ENCODE measurements at regions not wholly inside any gene's neighbourhood (a gene's known extent, or its start where the extent isn't known, plus 50 kb on each side); places are given as distances from the start of the nearest gene placed in this dataset.
A peak's percentile ranks its signal among the peaks of the same experiment; 100 is the strongest.
"Not testable (repeated sequence)": the region's sequence is repeated elsewhere in the genome, so short reads cannot be mapped to it uniquely, and the experiment has no call there.

GRCh38 chr15:96470681-96471310 lies 140.3 kb downstream of the NR2F2 start:
- H3K27me3 ChIP-seq (ENCODE audit: insufficient read depth, poor library complexity, severe bottlenecking), result peaks cover 83% of the 10 kb centered on the region

GRCh38 chr15:96472681-96473080 lies 142.2 kb downstream of the NR2F2 start:
- Histone ChIP-seq H3K4me3 (ENCODE audit: severe bottlenecking) (no peak overlapping the region), H3K36me3 (ENCODE audit: low read depth) (no peaks in the 10 kb centered on the region), H3K27me3 (ENCODE audit: insufficient read depth, poor library complexity, severe bottlenecking) (peaks cover 64% of the 10 kb centered on the region), H3K4me1 (ENCODE audit: insufficient read depth, poor library complexity, severe bottlenecking) (no peaks in the 10 kb centered on the region), H3K9me3 (ENCODE audit: severe bottlenecking) (no peaks in the 10 kb centered on the region), H3K27ac (ENCODE audit: poor library complexity, severe bottlenecking) (no peak overlapping the region)
- ATAC-seq (ENCODE audit: low read depth) (no peak), DNase-seq (ENCODE audit: low spot score) (no peak)
- TF ChIP-seq CTCF (IDR thresholded peaks at IDR 0.05; ENCODE audit: poor library complexity, severe bottlenecking), result no peak

More at GRCh38 chr15:96470681-96471310, 140.3 kb downstream of the NR2F2 start:
- H3K4me3 ChIP-seq (ENCODE audit: severe bottlenecking), result no peak overlapping the region
- no peak overlapping the region for H3K27ac ChIP-seq (ENCODE audit: poor library complexity, severe bottlenecking)
- no peak for TF ChIP-seq CTCF (IDR thresholded peaks at IDR 0.05; ENCODE audit: poor library complexity, severe bottlenecking)
- H3K36me3 ChIP-seq (ENCODE audit: low read depth), result no peaks in the 10 kb centered on the region
- ATAC-seq (ENCODE audit: low read depth) (no peak), DNase-seq (ENCODE audit: low spot score) (no peak)
- no peaks in the 10 kb centered on the region for H3K4me1 ChIP-seq (ENCODE audit: insufficient read depth, poor library complexity, severe bottlenecking)
- no peaks in the 10 kb centered on the region for H3K9me3 ChIP-seq (ENCODE audit: severe bottlenecking)

- TF ChIP-seq CTCF (IDR thresholded peaks at IDR 0.05; ENCODE audit: poor library complexity, severe bottlenecking), result no peak
- Histone ChIP-seq H3K4me3 (ENCODE audit: severe bottlenecking) (no peak overlapping the region), H3K36me3 (ENCODE audit: low read depth) (no peaks in the 10 kb centered on the region), H3K27me3 (ENCODE audit: insufficient read depth, poor library complexity, severe bottlenecking) (peaks cover 63% of the 10 kb centered on the region), H3K4me1 (ENCODE audit: insufficient read depth, poor library complexity, severe bottlenecking) (no peaks in the 10 kb centered on the region), H3K9me3 (ENCODE audit: severe bottlenecking) (no peaks in the 10 kb centered on the region), H3K27ac (ENCODE audit: poor library complexity, severe bottlenecking) (no peak overlapping the region)
- DNase-seq (ENCODE audit: low spot score), result no peak
- ATAC-seq (ENCODE audit: low read depth), result 0 out of 3 replicates have a peak, but pooled peaks have one; percentile 13
Measured at GRCh38 chr15:96473556-96473955, 143.1 kb downstream of the NR2F2 start.

- no peak for TF ChIP-seq CTCF (IDR thresholded peaks at IDR 0.05; ENCODE audit: poor library complexity, severe bottlenecking)
- DNase-seq (ENCODE audit: low spot score) (no peak), ATAC-seq (ENCODE audit: low read depth) (no peak)
- H3K36me3 ChIP-seq (ENCODE audit: low read depth), result no peaks in the 10 kb centered on the region
- no peaks in the 10 kb centered on the region for H3K9me3 ChIP-seq (ENCODE audit: severe bottlenecking)
- no peak overlapping the region for H3K27ac ChIP-seq (ENCODE audit: poor library complexity, severe bottlenecking)
- H3K27me3 ChIP-seq (ENCODE audit: insufficient read depth, poor library complexity, severe bottlenecking), result peaks cover 63% of the 10 kb centered on the region
- H3K4me3 ChIP-seq (ENCODE audit: severe bottlenecking), result no peak overlapping the region
- no peaks in the 10 kb centered on the region for H3K4me1 ChIP-seq (ENCODE audit: insufficient read depth, poor library complexity, severe bottlenecking)
Measured at GRCh38 chr15:96474231-96474664, 143.7 kb downstream of the NR2F2 start.

- no peak for TF ChIP-seq CTCF (IDR thresholded peaks at IDR 0.05; ENCODE audit: poor library complexity, severe bottlenecking)
- ATAC-seq (ENCODE audit: low read depth) (no peak), DNase-seq (ENCODE audit: low spot score) (no peak)
- Histone ChIP-seq H3K27me3 (ENCODE audit: insufficient read depth, poor library complexity, severe bottlenecking) (peaks cover 44% of the 10 kb centered on the region), H3K4me3 (ENCODE audit: severe bottlenecking) (no peak overlapping the region), H3K4me1 (ENCODE audit: insufficient read depth, poor library complexity, severe bottlenecking) (no peaks in the 10 kb centered on the region), H3K9me3 (ENCODE audit: severe bottlenecking) (no peaks in the 10 kb centered on the region), H3K27ac (ENCODE audit: poor library complexity, severe bottlenecking) (no peak overlapping the region), H3K36me3 (ENCODE audit: low read depth) (no peaks in the 10 kb centered on the region)
Measured at GRCh38 chr15:96477227-96477626, 146.7 kb downstream of the NR2F2 start.

- peaks cover 32% of the 10 kb centered on the region for H3K27me3 ChIP-seq (ENCODE audit: insufficient read depth, poor library complexity, severe bottlenecking)
- H3K4me1 ChIP-seq (ENCODE audit: insufficient read depth, poor library complexity, severe bottlenecking); H3K36me3 ChIP-seq (ENCODE audit: low read depth); H3K4me3 ChIP-seq (ENCODE audit: severe bottlenecking); H3K27ac ChIP-seq (ENCODE audit: poor library complexity, severe bottlenecking); ATAC-seq (ENCODE audit: low read depth); DNase-seq (ENCODE audit: low spot score); H3K9me3 ChIP-seq (ENCODE audit: severe bottlenecking): not testable (repeated sequence)
Measured at GRCh38 chr15:96484412-96484811, 153.9 kb downstream of the NR2F2 start.
